ENCODE measurements at regions not wholly inside any gene's neighbourhood (a gene's known extent, or its start where the extent isn't known, plus 50 kb on each side); places are given as distances from the start of the nearest gene placed in this dataset.

DNA sequence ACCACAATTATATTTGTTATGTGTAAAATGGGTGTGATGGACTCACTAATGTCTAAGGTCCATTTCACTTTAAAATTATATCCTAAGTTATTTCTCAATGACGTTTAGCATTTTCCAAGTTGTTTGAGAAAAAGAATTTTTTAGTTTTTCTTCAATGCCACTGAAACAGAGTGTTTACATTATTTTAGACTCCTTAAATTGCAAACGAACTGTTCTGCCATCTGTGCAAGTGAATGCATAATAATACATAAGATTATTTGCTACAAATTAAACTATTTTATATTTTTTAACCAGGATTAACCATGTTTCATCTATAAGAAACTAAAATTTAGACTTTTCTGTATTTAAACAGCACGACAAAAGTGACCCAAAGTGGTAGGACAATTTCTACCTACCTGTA, 425.4 kb downstream of the NDFIP2 start:
- no peaks in the 10 kb centered on the region for H3K36me3 Mint-ChIP-seq (ENCODE audit: low read depth)
- H3K9me3 Mint-ChIP-seq, result no peaks in the 10 kb centered on the region
- TF ChIP-seq, protein P1, sequence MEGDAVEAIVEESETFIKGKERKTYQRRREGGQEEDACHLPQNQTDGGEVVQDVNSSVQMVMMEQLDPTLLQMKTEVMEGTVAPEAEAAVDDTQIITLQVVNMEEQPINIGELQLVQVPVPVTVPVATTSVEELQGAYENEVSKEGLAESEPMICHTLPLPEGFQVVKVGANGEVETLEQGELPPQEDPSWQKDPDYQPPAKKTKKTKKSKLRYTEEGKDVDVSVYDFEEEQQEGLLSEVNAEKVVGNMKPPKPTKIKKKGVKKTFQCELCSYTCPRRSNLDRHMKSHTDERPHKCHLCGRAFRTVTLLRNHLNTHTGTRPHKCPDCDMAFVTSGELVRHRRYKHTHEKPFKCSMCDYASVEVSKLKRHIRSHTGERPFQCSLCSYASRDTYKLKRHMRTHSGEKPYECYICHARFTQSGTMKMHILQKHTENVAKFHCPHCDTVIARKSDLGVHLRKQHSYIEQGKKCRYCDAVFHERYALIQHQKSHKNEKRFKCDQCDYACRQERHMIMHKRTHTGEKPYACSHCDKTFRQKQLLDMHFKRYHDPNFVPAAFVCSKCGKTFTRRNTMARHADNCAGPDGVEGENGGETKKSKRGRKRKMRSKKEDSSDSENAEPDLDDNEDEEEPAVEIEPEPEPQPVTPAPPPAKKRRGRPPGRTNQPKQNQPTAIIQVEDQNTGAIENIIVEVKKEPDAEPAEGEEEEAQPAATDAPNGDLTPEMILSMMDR (IDR thresholded peaks at IDR 0.05; ENCODE audit: unreplicated experiment in 3 of 3), result no peak
- H3K4me3 Mint-ChIP-seq, result no peak overlapping the region
- peaks cover 30% of the 10 kb centered on the region for H3K4me1 Mint-ChIP-seq
- no peaks in the 10 kb centered on the region for H3K27me3 Mint-ChIP-seq (ENCODE audit: low read depth)
- H3K27ac Mint-ChIP-seq, result no peak overlapping the region

DNA sequence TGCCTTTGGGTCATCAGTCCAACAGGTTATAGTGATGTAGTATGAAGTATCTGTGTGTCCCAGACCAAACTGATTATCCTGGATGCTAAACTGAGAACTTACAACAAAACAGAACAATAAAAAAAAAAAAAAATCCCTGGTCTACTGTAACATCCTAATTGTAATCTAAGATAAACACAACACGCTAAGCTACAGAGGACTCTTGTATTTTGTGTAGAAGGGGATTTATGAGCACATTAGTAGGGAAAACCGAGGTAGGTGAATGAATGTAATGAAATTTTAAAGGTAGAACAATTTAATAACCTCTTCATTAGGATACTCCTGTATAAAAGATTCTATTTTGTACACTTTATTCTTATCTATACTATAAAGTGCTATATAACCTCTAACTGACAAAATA, 424.1 kb downstream of the NDFIP2 start:
- Mint-ChIP-seq H3K4me3 (no peak overlapping the region), H3K27me3 (ENCODE audit: low read depth) (no peaks in the 10 kb centered on the region), H3K4me1 (peaks cover 20% of the 10 kb centered on the region), H3K27ac (no peak overlapping the region), H3K9me3 (peaks cover under 1% of the 10 kb centered on the region), H3K36me3 (ENCODE audit: low read depth) (no peaks in the 10 kb centered on the region)
- TF ChIP-seq, protein P1 (IDR thresholded peaks at IDR 0.05; ENCODE audit: unreplicated experiment in 3 of 3), result no peak

DNA sequence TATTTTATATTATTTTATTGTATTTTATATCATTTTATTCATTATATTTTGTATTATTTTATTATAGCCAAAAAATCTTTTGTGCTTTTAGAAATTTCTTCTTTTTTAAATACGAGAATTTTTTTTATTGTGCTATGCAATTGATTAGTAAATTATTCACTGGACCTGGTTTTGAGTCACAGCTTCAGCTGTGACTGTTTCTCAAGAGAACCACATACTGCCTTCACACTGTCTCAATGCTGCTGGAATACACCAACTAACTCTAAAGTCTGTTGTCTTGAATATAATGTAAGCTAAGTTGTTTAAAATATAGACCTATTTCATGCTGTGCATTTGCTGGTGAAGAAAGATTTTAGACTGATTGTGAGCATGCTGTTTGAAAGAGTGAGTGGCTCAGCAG, 423.6 kb downstream of the NDFIP2 start:
- Mint-ChIP-seq H3K4me1 (peaks cover 16% of the 10 kb centered on the region), H3K4me3 (no peak overlapping the region), H3K27me3 (ENCODE audit: low read depth) (no peaks in the 10 kb centered on the region), H3K27ac (no peak overlapping the region), H3K36me3 (ENCODE audit: low read depth) (no peaks in the 10 kb centered on the region), H3K9me3 (peaks cover 3% of the 10 kb centered on the region)
- TF ChIP-seq, protein P1 (IDR thresholded peaks at IDR 0.05; ENCODE audit: unreplicated experiment in 3 of 3), result no peak

DNA sequence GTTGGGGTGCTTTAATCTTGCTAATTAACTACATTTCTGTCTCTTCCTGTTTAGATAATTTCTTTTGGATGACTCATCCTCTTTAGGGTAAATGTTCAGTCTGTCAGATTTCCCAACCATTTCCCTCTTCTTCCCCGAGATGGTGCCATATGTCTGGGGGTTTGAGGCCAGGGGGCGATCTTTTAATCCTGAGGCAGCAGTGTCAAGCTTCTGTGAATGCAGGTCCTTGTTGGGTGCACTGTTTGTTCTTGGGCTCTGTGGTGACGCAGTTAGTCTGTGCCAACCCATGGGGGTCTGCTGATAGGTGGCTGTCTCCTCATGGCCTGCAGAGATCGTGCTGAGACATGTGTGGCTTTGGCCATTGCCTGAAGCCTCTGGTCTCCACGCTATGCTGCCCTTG, 420.4 kb downstream of the NDFIP2 start:
- Mint-ChIP-seq H3K9me3 (peaks cover 3% of the 10 kb centered on the region), H3K36me3 (ENCODE audit: low read depth) (no peaks in the 10 kb centered on the region), H3K27me3 (ENCODE audit: low read depth) (no peaks in the 10 kb centered on the region), H3K27ac (no peak overlapping the region), H3K4me3 (no peak overlapping the region), H3K4me1 (peaks cover 7% of the 10 kb centered on the region)
- TF ChIP-seq, protein P1 (IDR thresholded peaks at IDR 0.05; ENCODE audit: unreplicated experiment in 3 of 3), result no peak

DNA sequence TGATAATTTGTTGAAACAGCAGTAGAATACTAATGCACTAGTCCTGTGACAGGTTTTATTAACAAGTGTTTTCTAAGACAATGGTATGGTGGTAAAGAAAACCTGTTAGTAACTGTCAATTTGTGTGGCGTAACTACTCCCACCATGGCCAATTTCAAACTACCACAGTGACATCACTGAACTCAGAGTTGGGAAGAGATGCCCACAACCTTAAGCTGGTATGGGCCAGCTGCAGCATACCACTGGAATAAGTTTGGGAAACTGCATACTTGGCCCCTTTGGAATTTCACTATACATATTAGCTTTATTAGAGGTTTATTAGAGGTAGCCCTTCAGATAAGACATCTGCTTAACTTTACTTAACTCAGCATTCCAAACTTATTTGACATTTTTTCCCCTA, 419.4 kb downstream of the NDFIP2 start:
- Mint-ChIP-seq H3K9me3 (peaks cover 5% of the 10 kb centered on the region), H3K27me3 (ENCODE audit: low read depth) (no peaks in the 10 kb centered on the region), H3K36me3 (ENCODE audit: low read depth) (no peaks in the 10 kb centered on the region), H3K27ac (no peak overlapping the region), H3K4me1 (peaks cover 2% of the 10 kb centered on the region), H3K4me3 (no peak overlapping the region)
- TF ChIP-seq, protein P1 (IDR thresholded peaks at IDR 0.05; ENCODE audit: unreplicated experiment in 3 of 3), result no peak

DNA sequence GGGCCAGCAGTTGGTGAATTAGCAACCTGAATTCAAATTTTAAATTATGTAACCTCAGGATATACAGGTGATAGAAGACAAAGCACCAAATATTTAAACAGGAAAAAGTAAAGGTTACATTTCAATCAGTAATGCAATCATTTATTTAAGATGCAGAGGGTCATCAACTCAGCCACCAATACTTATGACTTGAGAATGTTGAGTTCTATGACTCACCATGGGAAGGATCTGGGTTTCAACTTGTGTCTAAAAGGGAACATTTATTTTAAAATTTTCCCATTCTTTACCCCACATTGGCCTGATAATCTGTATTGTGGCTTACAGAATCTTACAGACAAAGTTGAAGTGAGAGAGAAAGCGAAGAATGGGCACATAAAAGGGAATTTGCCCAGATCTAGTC, 418.0 kb downstream of the NDFIP2 start:
- no peak overlapping the region for H3K27ac Mint-ChIP-seq
- peaks cover 5% of the 10 kb centered on the region for H3K9me3 Mint-ChIP-seq
- no peaks in the 10 kb centered on the region for H3K27me3 Mint-ChIP-seq (ENCODE audit: low read depth)
- no peak overlapping the region for H3K4me3 Mint-ChIP-seq
- TF ChIP-seq, protein P1 (IDR thresholded peaks at IDR 0.05; ENCODE audit: unreplicated experiment in 3 of 3), result no peak
- H3K36me3 Mint-ChIP-seq (ENCODE audit: low read depth), result no peaks in the 10 kb centered on the region
- no peaks in the 10 kb centered on the region for H3K4me1 Mint-ChIP-seq

Data from nephron (organoid).